Osteoblast (primary cell): ENCODE measurements at regions not wholly inside any gene's neighbourhood (a gene's known extent, or its start where the extent isn't known, plus 50 kb on each side); places are given as distances from the start of the nearest gene placed in this dataset.

Source experiments
- DNase-seq: peaks from one replicate; pipeline ENCODE4 v3.0.0; 2011; ENCODE audit warnings: low spot score, mixed read lengths; ENCODE audit not compliant: insufficient read length; ENCODE audit errors: missing footprints
- H2AFZ ChIP-seq: 2 replicates; pipeline ENCODE4 v1.6.0; 2011; ENCODE audit warnings: mild to moderate bottlenecking, low read length
- H3K27ac ChIP-seq: 2 replicates; pipeline ENCODE4 v1.5.1; 2011; ENCODE audit warnings: mild to moderate bottlenecking, low read depth, low read length, moderate library complexity
- H3K27me3 ChIP-seq: 2 replicates; pipeline ENCODE4 v1.6.0; 2012; ENCODE audit warnings: mild to moderate bottlenecking, control low read depth, inconsistent platforms, low read length, moderate library complexity; ENCODE audit not compliant: insufficient read depth
- H3K36me3 ChIP-seq: 2 replicates; pipeline ENCODE4 v1.5.1; 2011; ENCODE audit warnings: mild to moderate bottlenecking, low read length, control low read depth, moderate library complexity; ENCODE audit not compliant: insufficient read depth
- H3K4me1 ChIP-seq: 2 replicates; pipeline ENCODE4 v1.5.1; 2011; ENCODE audit warnings: mild to moderate bottlenecking, low read length, control low read depth, moderate library complexity; ENCODE audit not compliant: insufficient read depth
- H3K4me2 ChIP-seq: 2 replicates; pipeline ENCODE4 v1.6.0; 2011; ENCODE audit warnings: mild to moderate bottlenecking, low read length; ENCODE audit not compliant: insufficient read depth
- H3K4me3 ChIP-seq: fragments of 200-600 bp; sonication (generic); 3 replicates; pipeline ENCODE4 v1.5.1; 2012; ENCODE audit warnings: mild to moderate bottlenecking, low read length, inconsistent platforms; ENCODE audit not compliant: insufficient read depth
- H3K79me2 ChIP-seq: 2 replicates; pipeline ENCODE4 v1.6.0; 2012; ENCODE audit warnings: mild to moderate bottlenecking, low read length, control low read depth, inconsistent platforms; ENCODE audit not compliant: insufficient read depth
- H3K9me3 ChIP-seq: 2 replicates; pipeline ENCODE4 v1.5.1; 2011; ENCODE audit warnings: low read depth, low read length, control low read depth
- H4K20me1 ChIP-seq: 2 replicates; pipeline ENCODE4 v1.6.0; 2012; ENCODE audit warnings: mild to moderate bottlenecking, low read length, control low read depth; ENCODE audit not compliant: insufficient read depth
- TF ChIP-seq, protein P1 (sequence below): IDR thresholded peaks from 2 replicates; pipeline ENCODE4 v1.5.1; 2011; ENCODE audit warnings: mild to moderate bottlenecking, low read depth, low read length, moderate library complexity; ENCODE audit errors: extremely low read depth

GRCh38 chr10:57494486-57494885, 773.2 kb downstream of the IPMK start:
- Histone ChIP-seq H3K36me3 (no peaks in the 10 kb centered on the region), H3K27ac (no peak overlapping the region), H3K4me3 (no peak overlapping the region), H2AFZ (no peak overlapping the region), H3K9me3 (no peaks in the 10 kb centered on the region), H3K27me3 (no peaks in the 10 kb centered on the region), H3K4me2 (no peak overlapping the region), H3K79me2 (no peaks in the 10 kb centered on the region), H4K20me1 (no peaks in the 10 kb centered on the region), H3K4me1 (no peaks in the 10 kb centered on the region)
- TF ChIP-seq, protein P1, sequence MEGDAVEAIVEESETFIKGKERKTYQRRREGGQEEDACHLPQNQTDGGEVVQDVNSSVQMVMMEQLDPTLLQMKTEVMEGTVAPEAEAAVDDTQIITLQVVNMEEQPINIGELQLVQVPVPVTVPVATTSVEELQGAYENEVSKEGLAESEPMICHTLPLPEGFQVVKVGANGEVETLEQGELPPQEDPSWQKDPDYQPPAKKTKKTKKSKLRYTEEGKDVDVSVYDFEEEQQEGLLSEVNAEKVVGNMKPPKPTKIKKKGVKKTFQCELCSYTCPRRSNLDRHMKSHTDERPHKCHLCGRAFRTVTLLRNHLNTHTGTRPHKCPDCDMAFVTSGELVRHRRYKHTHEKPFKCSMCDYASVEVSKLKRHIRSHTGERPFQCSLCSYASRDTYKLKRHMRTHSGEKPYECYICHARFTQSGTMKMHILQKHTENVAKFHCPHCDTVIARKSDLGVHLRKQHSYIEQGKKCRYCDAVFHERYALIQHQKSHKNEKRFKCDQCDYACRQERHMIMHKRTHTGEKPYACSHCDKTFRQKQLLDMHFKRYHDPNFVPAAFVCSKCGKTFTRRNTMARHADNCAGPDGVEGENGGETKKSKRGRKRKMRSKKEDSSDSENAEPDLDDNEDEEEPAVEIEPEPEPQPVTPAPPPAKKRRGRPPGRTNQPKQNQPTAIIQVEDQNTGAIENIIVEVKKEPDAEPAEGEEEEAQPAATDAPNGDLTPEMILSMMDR = no peak
- DNase-seq = no peak

DNA sequence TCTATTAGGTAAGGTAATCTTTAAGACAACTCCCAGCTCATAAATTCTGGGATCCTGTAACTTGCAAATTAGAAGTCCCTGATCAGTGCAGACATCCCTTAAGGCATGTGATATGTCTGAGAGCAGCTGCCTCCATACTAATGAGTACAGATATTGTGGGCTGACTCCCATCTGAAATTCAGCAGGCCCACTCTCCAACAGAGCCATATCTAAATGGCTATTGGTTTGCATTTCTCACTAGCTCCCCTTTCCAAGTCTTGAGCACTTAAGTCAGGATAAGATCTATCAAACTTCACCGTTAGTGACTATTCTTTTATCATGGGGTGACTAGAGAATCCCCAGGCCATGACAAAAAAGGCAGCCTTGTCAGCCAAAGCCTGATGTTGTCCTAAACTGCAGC, 785.4 kb downstream of the IPMK start:
- Histone ChIP-seq H3K27ac (no peak overlapping the region), H3K9me3 (no peaks in the 10 kb centered on the region), H3K4me2 (no peak overlapping the region), H3K4me3 (no peak overlapping the region), H3K27me3 (no peaks in the 10 kb centered on the region), H3K4me1 (no peaks in the 10 kb centered on the region), H3K36me3 (no peaks in the 10 kb centered on the region), H4K20me1 (no peaks in the 10 kb centered on the region), H3K79me2 (no peaks in the 10 kb centered on the region), H2AFZ (no peak overlapping the region)
- TF ChIP-seq, protein P1 = no peak
- no peak for DNase-seq

- TF ChIP-seq, protein P1 = no peak
- Histone ChIP-seq H3K27me3 (no peaks in the 10 kb centered on the region), H3K4me1 (no peaks in the 10 kb centered on the region), H4K20me1 (no peaks in the 10 kb centered on the region), H3K4me2 (no peak overlapping the region), H3K4me3 (no peak overlapping the region), H3K9me3 (no peaks in the 10 kb centered on the region), H3K36me3 (no peaks in the 10 kb centered on the region), H3K79me2 (no peaks in the 10 kb centered on the region), H2AFZ (no peak overlapping the region), H3K27ac (no peak overlapping the region)
- DNase-seq = no peak
These were observed 794.7 kb downstream of the IPMK start for GRCh38 chr10:57472823-57473619.

DNA sequence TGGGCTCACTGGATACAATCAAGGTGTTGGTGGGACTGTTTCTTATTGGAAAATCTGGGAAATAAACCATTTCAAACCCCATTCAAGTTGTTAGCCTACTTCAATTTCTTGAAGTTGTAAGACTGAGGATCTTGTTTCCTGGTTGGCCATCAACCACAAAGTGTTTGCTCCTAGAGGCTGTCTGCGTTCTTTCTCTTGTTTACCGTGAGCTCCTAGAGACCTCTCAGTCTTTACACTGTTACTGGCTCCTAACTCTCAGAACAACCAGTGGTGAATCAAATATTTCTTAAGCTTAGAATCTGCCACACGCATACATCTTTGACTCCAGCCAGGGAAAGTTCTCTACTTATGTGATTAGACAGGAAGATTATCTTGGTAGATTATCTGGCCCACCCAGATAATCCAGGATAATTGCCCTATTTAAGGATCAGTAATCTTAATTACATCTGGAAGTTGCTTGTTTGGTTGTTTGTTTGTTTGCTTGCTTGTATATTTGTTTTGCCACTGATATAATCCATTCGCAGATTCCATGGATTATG, 798.7 kb downstream of the IPMK start:
- no peaks in the 10 kb centered on the region for H4K20me1 ChIP-seq
- no peaks in the 10 kb centered on the region for H3K36me3 ChIP-seq
- no peak overlapping the region for H3K4me2 ChIP-seq
- H2AFZ ChIP-seq = no peak overlapping the region
- H3K4me3 ChIP-seq = no peak overlapping the region
- TF ChIP-seq, protein P1 = no peak
- H3K79me2 ChIP-seq = no peaks in the 10 kb centered on the region
- DNase-seq = no peak
- H3K4me1 ChIP-seq = no peaks in the 10 kb centered on the region
- no peaks in the 10 kb centered on the region for H3K27me3 ChIP-seq
- no peak overlapping the region for H3K27ac ChIP-seq
- no peaks in the 10 kb centered on the region for H3K9me3 ChIP-seq
